GM18867 (cell line): ENCODE measurements at regions not wholly inside any gene's neighbourhood (a gene's known extent, or its start where the extent isn't known, plus 50 kb on each side); places are given as distances from the start of the nearest gene placed in this dataset.

Experiments used
- ATAC-seq: cut with Tn5 transposase; IDR thresholded peaks from one replicate; pipeline ENCODE4 v1.9.1; 2021; ENCODE audit warnings: mild to moderate bottlenecking, moderate library complexity; ENCODE audit not compliant: unreplicated experiment

DNA sequence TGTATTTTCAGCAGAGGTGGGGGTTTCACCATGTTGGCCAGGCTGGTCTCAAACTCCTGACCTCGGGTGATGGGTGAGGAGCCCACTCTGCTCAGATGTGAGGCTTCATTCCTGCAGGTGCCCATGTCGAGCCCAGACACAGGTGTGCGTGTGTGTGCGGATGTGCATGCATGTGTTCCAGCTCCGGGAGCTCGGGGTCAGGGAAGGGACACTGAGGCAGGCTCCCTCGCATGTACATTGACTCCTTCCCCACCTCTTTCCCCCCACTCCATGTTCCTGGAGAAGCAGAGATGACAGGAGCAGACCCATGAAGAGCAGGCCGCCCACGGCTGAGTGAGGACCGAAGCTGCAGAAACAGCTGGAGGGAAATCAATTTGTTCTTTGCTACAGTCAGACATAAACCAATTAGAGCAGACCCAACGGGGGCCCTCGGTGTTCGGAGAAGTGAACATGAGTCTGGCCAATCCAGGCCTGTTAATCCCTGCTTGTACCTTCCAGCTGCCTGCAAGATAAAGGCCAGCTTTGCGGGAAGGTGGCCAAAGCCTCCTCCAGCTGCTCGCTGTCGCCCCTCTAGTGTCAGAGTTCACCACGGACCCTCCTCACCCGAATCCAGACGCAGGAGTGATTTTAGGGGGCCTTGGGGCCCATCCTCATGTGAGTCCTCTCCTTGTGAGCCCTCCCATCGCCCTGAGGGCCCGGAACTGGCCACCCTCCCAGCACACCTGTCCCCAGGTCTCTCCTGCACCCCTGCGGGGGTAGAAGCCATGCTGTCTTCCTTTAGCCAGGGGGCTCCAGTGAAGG, 321.0 kb upstream of the RTL1 start:
- ATAC-seq: no peak

DNA sequence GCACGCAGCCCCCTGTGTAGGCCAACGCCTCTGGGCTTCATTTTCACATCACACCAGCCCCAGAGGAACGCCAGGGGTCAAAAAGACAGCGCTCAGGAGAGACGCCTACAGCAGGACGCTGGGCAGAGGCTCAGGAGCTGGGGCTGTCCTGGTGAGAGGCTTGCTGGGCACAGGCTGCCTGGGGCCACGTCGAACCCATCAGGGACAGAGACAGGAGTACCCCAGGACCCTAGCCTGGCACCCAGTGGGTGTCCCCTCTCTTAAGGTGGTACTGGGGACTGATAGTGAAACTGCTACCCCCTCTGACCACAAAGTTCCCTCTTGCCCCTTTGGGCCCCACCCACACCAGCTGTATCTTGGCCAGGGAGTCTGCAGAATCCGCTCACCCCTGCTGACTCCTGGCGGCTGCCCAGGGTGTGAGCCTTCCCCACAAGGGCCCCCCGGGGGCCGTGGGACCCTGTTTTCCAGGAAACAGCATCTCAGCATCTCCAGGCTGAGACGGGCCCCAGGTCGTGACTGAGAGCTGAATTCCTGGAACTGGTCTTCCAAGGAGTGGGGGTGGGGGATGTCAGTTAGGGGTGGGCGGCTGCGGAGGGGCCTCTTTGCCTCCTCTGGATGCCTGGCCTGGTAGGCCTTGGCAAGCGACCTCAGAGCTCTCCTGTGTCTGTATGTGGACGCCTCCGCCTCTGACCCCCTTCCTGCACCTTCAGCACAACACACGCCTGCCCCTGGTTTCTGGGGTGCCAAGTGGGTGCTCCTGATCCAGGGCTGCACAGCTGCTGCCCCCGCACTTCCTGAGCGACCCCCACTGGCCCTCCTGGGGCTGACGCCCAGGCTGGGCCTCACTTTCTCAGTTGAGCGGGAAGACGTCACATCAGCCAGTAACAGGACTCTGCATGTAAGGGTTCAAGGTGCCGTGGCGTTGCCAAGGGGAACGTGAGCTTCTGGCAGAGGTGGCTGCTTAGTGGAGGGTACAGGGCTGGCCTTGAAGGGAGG, 321.9 kb upstream of the RTL1 start:
- ATAC-seq: no peak

DNA sequence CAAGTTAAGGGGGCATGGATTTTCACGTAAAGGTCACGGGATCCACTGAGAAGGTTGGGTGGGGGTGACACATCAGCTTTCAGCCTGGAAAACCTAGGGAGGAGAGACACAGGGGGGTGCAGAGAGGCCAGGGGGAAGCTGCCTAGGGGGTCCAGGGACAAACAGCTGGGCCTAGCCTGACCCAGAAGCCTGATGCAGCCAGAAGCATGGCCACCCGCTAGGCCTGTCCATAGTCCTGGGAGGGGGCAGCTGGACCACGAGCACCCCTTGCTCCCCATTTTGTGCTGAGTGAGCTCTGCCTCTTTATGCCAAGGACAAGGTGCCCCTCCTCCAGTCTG, 322.7 kb upstream of the RTL1 start:
- ATAC-seq: no peak

DNA sequence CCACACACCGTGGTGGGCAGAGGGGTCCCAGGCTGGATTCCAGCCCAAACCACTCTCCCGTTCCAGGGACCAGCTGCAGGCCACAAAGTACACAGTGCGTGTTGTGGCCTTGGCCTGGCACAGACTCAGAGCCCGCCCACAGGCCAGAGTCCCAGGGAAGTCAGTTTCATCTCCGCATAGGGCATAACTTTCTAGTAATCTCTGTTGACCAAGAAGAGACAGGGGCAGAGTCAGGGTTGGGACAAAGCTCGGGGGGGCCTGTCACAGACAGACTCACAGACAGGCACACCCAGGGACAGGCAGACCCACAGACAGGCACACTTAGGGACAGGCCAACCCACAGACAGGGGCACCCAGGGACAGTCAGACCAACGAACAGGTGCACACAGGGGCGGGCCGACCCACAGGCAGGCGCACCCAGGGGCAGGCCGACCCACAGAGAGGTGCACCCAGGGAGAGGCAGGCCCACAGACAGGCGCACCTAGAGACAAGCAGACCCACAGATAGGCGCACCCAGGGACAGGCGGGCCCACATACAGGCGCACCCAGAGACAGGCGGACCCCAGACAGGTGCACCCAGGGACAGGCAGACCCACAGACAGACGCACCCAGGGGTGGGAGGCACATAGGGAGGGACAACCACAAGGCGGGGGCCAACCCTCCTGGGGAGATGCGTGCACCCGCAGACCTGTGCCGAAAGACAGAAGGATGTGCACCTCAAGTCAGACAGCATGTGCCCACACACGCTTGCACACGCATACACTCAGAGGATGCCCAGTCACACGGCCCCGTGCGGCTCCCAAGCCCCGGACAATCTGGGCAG, 323.3 kb upstream of the RTL1 start:
- ATAC-seq: no peak

DNA sequence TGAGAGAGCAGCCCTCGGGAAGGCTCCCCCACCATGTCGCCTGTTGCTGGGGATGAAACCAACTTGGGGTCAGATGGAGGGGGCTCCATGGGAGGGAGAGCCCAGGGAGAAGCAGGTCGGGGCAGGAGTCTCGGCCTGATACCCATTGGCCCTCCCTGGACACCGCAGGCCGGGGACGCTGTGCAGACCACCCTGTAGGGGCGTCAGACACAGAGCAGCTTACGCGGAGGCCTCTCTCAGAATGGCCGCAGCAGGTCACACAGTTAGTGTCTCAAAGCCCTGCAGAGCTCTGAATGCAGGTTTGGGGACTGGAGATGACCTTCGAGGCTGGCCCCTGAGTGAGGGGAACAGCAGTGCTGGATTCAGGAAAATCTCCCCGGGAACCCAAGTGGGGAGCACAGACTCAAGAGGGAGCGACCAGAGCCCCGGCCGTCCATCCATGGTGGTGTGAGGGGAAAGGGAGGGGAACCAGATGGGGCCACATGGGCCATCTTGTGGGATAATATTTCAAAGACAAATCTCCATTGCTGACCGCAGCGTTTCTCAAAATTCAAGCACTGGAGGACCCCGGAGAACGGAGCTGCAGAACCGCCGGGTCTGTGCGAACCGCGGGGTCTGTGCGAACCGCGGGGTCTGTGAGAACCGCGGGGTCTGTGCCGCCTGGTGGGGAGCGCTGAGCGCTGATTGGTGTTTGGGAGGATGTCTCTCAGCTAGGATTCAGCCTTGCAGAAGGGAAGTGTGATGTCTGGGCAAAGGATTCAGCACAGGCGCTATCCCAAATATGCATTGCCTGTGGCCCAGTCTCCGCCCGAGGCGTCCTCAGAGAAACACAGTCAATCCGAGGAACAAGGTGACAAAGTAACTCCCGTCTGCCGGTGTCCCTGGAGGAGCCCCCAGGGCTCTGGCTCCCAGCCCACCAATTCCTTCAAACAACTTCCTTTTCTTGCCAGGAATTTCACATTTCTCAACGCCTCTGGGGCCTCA, 324.4 kb upstream of the RTL1 start:
- no peak for ATAC-seq

DNA sequence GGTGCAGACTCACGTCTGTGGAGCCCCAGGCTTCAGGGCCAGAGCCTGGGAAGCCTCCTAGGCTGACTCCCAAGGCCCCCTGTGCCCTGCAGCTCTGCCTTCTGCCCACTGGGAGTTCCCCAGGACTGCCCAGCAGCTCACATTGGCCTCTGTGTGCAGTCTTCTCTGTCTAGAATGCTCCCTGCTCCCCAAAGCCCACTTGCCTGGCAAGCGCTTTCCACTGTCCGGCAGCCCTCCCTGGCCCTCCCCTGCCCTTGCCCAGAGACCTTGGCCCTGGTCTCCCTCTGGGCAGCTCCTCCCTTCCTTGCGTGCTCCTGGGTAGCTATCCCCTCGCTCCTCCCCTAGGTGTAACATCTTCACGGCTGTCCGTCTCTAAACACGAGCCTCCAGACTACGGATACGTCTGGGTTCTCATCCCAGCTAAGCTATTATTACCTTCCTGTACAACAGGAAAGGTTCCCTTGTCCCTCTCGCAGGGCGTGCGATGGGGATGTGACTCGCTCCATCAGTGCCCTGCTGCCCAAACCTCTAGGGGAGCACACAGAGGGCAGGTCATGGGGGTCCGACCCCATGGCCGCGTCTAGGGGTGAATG, 325.5 kb upstream of the RTL1 start:
- no peak for ATAC-seq

DNA sequence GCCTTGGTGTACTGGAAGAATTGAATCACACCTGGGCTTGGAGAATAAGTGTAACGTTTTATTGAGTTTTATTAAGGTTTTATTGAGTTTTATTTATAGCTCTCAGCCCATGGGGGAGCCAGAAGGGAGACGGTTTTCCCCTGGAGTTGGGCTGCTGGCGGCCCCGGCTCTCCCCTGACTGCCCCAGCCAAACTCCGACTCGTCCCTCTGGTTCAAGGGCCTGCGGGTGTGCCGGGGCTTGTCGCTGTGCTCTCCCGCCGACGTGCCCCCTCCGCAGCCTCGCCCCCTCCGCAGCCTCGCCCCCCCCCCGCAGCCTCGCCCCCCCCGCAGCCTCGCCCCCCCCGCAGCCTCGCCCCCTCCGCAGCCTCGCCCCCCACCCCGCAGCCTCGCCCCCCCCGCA, 326.1 kb upstream of the RTL1 start:
- ATAC-seq: no peak

DNA sequence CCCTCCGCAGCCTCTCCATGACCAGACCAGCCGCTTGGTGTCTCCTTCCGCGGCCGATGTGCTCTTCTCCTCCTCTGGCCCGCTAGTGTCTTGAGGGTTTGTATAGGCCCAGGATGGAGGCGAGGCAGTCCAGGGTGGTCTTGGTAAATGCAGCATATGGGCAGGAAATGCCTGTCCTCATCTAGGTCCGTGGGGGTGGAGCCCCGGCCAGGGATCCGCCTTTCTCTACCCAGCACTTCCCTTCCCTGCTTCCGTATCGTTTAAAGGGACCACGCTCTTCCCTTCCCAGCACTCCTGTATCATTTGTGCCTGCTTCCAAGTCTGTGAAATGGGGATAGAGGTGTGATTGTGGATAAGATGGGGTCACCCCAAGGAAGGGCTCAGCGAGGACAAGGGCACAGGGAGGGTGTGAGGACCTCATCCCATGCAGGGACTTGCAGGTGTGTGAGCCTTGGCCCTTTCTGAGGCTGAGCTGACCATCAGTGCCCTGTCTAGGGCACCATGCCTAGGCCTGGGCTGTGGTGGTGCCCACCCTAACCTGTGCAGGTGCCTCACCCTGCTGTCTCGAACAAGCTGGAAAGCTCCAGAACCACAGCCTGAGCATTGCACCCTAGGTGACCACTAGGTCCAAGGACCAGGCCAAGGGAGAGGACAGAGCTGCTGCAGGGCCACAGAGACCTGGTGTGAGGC, 326.8 kb upstream of the RTL1 start:
- no peak for ATAC-seq

DNA sequence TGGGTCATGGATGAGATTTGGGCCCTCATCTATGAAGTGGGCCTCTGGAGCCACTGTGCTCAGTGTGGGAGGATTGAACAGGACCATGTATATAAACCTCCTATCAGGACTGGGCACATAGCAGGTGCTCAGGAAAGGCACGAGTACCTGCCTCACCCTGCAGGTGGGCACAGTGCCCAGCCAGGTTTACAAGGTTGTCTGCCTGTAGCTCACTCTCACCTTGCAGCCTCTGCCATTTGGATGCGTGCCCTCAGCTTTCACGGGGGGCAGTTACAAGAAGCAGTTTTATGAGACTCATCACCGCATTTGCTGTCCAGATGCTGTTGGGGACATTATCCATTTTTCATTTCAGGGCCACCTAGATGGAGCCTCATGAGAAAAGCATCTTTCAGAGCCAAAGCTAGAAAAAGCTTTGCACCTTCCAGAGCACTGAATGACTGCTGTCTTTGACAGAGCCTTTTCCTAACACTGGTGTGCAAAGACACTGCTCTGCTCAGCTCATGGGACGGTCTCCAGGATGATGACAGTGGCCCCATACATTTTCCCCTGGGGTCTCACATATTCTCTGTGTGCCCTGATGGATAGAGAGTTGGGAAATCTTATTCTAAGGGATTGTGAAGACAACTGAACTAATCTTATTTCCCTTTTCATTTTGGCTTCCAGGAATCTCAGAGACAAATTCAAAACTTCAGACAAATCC, 327.5 kb upstream of the RTL1 start:
- no peak for ATAC-seq

DNA sequence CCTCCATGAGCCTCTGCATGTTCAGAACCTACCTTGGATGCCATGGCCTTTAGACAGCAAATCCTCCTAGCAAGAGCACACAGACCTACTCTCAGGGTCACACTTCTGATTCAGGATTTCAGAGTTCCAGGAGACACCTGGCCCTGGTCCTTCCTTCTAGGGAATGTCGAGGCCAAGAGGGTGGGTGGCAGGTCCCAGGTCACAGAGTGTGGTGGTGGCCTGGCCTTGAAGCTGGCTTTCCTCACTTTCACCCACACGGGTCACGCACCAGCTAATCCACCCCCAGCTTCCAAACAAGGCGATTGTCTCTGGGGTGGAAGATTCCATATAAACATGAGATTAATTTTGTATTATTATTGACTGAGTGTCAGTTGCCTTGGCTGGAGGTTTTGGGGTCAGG, 328.3 kb upstream of the RTL1 start:
- ATAC-seq: no peak

DNA sequence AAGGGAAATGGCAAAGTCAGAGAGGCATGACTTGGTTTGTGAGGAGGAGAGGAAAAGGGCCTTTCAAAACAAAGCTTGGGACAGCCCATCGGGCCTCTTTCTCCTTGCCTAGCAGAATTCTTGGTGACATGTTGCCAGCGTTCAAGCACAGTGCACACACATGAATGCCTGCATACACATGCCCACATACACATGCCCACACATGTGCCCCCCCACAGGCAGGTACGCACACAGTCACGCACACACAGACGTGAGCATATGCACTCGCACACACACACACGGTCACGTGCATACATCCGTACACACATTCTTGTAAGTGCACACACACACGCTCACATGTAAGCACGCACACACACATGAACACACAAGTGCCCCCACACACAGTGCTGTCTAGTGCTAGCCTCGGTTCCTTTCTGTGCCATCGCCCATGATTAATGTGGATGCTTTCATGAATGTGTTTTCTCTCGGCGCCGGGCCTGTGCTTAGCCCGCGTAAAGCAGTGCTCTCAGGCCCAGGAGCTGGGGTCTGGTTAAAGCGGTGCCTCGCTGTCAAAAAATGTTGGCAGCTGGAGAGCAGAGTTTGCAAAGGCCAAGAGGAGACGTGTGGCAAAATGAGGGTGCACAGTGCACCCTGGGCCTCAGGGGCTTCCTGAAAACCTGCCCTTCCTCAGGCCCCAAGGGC, 328.8 kb upstream of the DIO3 start:
- ATAC-seq: no peak

DNA sequence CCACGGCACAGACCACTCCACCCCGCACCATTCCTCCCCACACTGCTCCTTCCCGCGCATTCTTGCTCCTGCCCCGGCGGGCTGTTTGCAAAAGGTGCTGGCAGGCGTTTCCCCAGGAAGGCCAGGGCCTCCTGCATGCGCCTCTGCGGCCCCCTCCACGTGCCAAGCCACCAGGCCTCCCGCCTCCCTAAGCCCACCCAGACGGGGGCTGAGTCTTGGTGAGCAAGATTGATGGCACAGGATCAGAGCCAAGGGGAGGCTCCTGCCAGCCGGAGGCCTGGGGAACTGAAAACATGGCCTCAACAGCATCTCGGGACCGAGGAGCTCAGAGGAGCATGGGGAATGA, 328.3 kb upstream of the DIO3 start:
- ATAC-seq: no peak

DNA sequence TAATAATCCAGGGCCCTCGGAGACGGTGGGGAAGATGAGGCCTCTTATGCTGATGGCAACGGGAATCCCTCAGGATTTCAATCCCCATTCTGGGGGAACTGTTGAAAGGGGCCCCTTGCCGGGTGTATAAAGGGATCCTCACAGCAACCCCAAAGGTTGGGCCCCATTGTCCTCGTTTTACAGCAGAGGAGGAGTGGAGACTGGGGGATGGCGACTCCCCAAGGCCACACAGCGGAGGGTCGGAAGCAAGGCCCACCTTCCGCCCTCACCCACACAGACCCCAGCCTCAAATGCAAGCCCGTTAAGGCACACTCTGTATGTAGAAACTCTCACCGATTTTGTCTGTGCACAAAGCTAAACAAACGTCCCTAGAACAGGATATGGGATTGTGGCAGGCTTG, 327.9 kb upstream of the DIO3 start:
- no peak for ATAC-seq

DNA sequence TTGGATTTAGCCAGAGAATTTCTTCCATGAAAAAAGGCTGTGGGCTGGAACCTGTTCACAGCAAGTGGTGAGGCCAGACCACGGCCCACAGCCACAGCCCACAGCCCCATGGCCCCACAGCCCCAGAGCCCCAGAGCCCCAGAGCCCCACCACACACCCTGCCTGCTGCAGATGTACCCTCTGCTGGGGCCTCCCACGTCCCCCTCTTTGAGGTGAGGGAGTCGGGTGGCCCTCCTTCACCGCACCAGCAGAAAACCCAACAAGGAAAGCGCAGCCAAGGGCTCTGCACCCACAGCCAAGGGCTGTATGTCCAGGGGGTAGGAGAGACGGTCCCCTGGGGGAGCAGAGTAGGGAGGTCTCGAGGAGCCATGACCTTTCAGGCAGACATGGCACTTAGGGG, 327.5 kb upstream of the DIO3 start:
- ATAC-seq: no peak

DNA sequence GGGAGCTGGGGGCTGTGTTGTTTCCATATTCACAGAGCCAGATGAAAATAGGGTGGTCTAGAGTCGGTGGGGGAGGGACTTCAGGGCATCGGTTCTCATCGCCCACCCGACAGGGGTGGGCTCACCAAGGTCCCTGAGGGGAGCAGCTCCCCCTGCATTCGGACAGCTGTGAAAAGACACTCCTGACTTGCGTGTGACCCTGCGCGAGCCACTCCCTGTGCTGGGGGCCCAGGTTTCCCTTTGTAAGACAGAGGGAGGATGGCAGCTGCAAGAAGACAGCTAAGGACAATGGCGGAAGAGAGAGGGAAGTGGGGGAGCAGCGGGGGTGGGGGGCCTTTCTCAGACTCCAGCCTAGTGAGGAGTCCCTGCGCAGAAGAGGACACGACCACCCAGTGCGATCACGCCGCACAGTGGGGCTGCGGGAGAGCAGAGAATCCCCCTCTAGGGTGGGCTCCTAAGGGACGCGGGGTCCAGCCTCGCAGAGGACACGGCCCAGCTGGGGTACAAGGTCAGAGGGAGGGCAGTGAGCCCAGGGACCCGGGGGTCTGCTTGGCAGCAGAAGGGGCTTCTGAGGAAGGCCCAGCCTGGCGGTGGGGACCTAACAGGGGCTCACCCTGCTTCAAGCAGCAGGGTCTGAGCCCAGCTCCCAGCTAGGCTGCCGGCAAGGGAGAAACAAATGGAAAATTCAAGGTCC, 326.9 kb upstream of the DIO3 start:
- no peak for ATAC-seq

DNA sequence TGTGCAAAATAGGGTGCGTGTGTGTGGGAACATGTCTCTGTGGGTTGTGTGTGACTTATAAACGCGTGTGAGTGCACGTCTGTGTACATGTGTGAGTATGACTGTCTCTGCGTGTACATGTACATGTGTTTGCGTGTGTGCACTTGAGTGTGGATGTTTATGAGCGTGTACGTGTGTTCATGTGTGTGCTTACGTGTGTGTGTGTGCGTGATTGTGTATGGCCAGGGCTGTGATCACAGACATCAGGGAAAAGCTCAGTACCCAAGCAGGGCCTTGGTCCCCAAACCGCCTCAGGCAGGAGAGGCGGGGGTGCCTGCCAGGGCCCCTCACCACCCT, 326.3 kb upstream of the DIO3 start:
- no peak for ATAC-seq

DNA sequence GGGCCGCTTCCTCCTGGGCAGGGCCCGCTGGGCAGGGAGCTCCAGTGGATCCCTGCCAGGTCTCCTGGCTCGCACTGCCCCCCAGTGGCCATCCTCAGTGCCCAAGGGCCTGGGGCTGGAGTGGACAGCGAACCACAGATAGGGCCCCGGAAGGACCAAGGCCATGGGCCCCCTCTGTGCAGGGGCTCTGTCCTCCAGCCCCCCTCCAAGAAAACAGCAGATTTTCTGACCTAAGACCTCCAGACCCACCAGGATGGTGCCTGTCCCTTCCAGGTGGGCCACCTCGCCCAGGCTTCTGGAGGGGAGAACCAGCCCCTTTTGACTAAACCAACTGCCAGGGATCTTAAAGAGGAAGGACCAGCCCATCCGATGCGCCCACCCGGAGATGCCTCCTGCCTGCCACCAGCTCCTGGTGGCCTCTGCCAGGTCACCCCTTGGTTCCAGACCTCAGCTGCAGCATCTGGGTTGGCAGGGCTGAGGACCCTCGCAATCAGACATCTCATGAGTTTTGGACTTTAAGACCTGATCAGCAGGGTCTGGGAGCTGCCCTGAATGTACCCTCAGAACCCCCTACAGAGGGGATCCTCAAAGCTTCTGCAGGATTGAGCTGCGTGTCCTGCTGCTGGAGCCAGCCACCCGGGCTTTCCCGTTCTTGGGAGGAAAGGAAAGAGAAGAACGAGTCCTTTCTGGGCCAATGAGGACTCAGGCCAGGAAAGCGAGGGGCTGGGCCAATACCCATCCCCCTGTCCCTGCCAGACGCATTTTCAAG, 325.8 kb upstream of the DIO3 start:
- no peak for ATAC-seq
